Colonic mucosa (tissue), 4 donors: ENCODE measurements at regions not wholly inside any gene's neighbourhood (a gene's known extent, or its start where the extent isn't known, plus 50 kb on each side); places are given as distances from the start of the nearest gene placed in this dataset.
"Not testable (repeated sequence)": the region's sequence is repeated elsewhere in the genome, so short reads cannot be mapped to it uniquely, and the experiment has no call there.

Experiments used
- DNase-seq: peaks from one replicate; pipeline ENCODE4 v3.0.0-alpha.2; 2020
- H3K27ac ChIP-seq: fragments of 200-600 bp; one replicate; pipeline ENCODE4 v1.8.0; 2021
- H3K27me3 ChIP-seq: fragments of 200-600 bp; one replicate; pipeline ENCODE4 v1.8.0; 2021
- H3K36me3 ChIP-seq: fragments of 200-600 bp; one replicate; pipeline ENCODE4 v1.8.0; 2021
- H3K4me1 ChIP-seq: fragments of 200-600 bp; one replicate; pipeline ENCODE4 v1.8.0; 2021; ENCODE audit warnings: mild to moderate bottlenecking
- H3K4me3 ChIP-seq: fragments of 200-600 bp; one replicate; pipeline ENCODE4 v1.8.0; 2021
- H3K9ac ChIP-seq, 2 donors: one replicate each; pipeline ENCODE4 v1.7.0; 2013; ENCODE audit warnings: control low read depth in 2 of 2, low read depth in 2 of 2, low read length in 2 of 2
- H3K9me3 ChIP-seq: fragments of 200-600 bp; one replicate; pipeline ENCODE4 v1.8.0; 2021
- CTCF ChIP-seq: fragments of 200-600 bp; IDR thresholded peaks from one replicate; pipeline ENCODE4 v1.8.0; 2022; ENCODE audit warnings: antibody characterized with exemption, mild to moderate bottlenecking
- intact Hi-C: fragments of 100-400 bp; cut with DNase I; formaldehyde crosslinking; loops from one replicate; pipeline ENCODE4 v1.14.1; 2022
- donor health status: healthy.
- donor health status: DM: no; HTN: no; CAD: no.
- donor health status: DM: no; HTN: no; CAD: no.

GRCh38 chr9:106019702-106020101, 325.4 kb downstream of the TMEM38B start:
- no peak for DNase-seq
- Histone ChIP-seq H3K4me1 (no peaks in the 10 kb centered on the region), H3K9me3 (no peaks in the 10 kb centered on the region), H3K4me3 (no peak overlapping the region), H3K36me3 (no peaks in the 10 kb centered on the region), H3K27ac (no peak overlapping the region), H3K27me3 (no peaks in the 10 kb centered on the region), H3K9ac (no peak overlapping the region)
- intact Hi-C loops: no loop called here
- no peak for TF ChIP-seq CTCF

GRCh38 chr9:106020186-106020585, 325.8 kb downstream of the TMEM38B start:
- no peaks in the 10 kb centered on the region for H3K27me3 ChIP-seq
- H3K4me3 ChIP-seq: no peak overlapping the region
- intact Hi-C loops: no loop called here
- no peaks in the 10 kb centered on the region for H3K4me1 ChIP-seq
- no peaks in the 10 kb centered on the region for H3K36me3 ChIP-seq
- H3K27ac ChIP-seq: no peak overlapping the region
- no peak overlapping the region for H3K9ac ChIP-seq
- no peak for TF ChIP-seq CTCF
- no peak for DNase-seq
- no peaks in the 10 kb centered on the region for H3K9me3 ChIP-seq

GRCh38 chr9:106023455-106023854, 329.1 kb downstream of the TMEM38B start:
- H3K9me3 ChIP-seq: no peaks in the 10 kb centered on the region
- no peak overlapping the region for H3K27ac ChIP-seq
- no peaks in the 10 kb centered on the region for H3K27me3 ChIP-seq
- H3K36me3 ChIP-seq: no peaks in the 10 kb centered on the region
- no peak overlapping the region for H3K4me3 ChIP-seq
- no peak overlapping the region for H3K9ac ChIP-seq
- intact Hi-C loops: no loop called here
- H3K4me1 ChIP-seq: no peaks in the 10 kb centered on the region
- DNase-seq: no peak
- no peak for TF ChIP-seq CTCF

- no peak for DNase-seq
- no peak for TF ChIP-seq CTCF
- Histone ChIP-seq H3K27ac (no peak overlapping the region), H3K9me3 (no peaks in the 10 kb centered on the region), H3K27me3 (no peaks in the 10 kb centered on the region), H3K4me3 (no peak overlapping the region), H3K4me1 (no peaks in the 10 kb centered on the region), H3K36me3 (no peaks in the 10 kb centered on the region), H3K9ac (no peak overlapping the region)
- intact Hi-C loops: no loop called here
Observed at GRCh38 chr9:106025453-106025852, 331.1 kb downstream of the TMEM38B start.

- H3K27me3 ChIP-seq, H3K4me3 ChIP-seq, H3K9ac ChIP-seq, H3K4me1 ChIP-seq, H3K27ac ChIP-seq, H3K9me3 ChIP-seq, H3K36me3 ChIP-seq, intact Hi-C loops, DNase-seq: not testable (repeated sequence)
Observed at GRCh38 chr9:106030146-106030545, 335.8 kb downstream of the TMEM38B start.

- no peak for TF ChIP-seq CTCF
- no peak overlapping the region for H3K9ac ChIP-seq
- no peak overlapping the region for H3K4me3 ChIP-seq
- intact Hi-C loops: no loop called here
- no peaks in the 10 kb centered on the region for H3K9me3 ChIP-seq
- H3K36me3 ChIP-seq: no peaks in the 10 kb centered on the region
- H3K4me1 ChIP-seq: no peaks in the 10 kb centered on the region
- no peaks in the 10 kb centered on the region for H3K27me3 ChIP-seq
- no peak overlapping the region for H3K27ac ChIP-seq
- no peak for DNase-seq
Observed at GRCh38 chr9:106032978-106033377, 338.6 kb downstream of the TMEM38B start.
